Kidney epithelial cell (primary cell): ENCODE measurements at regions not wholly inside any gene's neighbourhood (a gene's known extent, or its start where the extent isn't known, plus 50 kb on each side); places are given as distances from the start of the nearest gene placed in this dataset.

ENCODE experiments used
- DNase-seq: peaks from one replicate; pipeline ENCODE4 v3.0.0-alpha.2; 2010; ENCODE audit warnings: low read depth
- H3K27me3 ChIP-seq: 2 replicates; pipeline ENCODE4 v1.6.0; 2011; ENCODE audit warnings: low read length; ENCODE audit not compliant: control insufficient read depth, insufficient read depth
- H3K36me3 ChIP-seq: 2 replicates; pipeline ENCODE4 v1.5.1; 2011; ENCODE audit warnings: low read length; ENCODE audit not compliant: control insufficient read depth, insufficient read depth
- H3K4me3 ChIP-seq: 2 replicates; pipeline ENCODE4 v1.5.1; 2011; ENCODE audit warnings: low read depth, mild to moderate bottlenecking, control low read depth, low read length
- CTCF ChIP-seq: IDR thresholded peaks from 2 replicates; pipeline ENCODE4 v1.5.1; 2011; ENCODE audit warnings: mild to moderate bottlenecking, moderate library complexity, low read length, control low read depth, inconsistent platforms; ENCODE audit not compliant: insufficient read depth, poor library complexity, severe bottlenecking

GRCh38 chr16:50909831-50910735 is 168.2 kb downstream of the CYLD start:
- H3K27me3 ChIP-seq = peaks cover 5% of the 10 kb centered on the region
- TF ChIP-seq CTCF = no peak
- DNase-seq = no peak
- no peak overlapping the region for H3K4me3 ChIP-seq
- no peaks in the 10 kb centered on the region for H3K36me3 ChIP-seq

- TF ChIP-seq CTCF = no peak
- DNase-seq = no peak
- Histone ChIP-seq H3K36me3 (no peaks in the 10 kb centered on the region), H3K27me3 (no peaks in the 10 kb centered on the region), H3K4me3 (no peak overlapping the region)
These were observed 166.6 kb downstream of the CYLD start for GRCh38 chr16:50908468-50908867.

GRCh38 chr16:50906454-50906853 is 164.6 kb downstream of the CYLD start:
- TF ChIP-seq CTCF = no peak
- no peak for DNase-seq
- Histone ChIP-seq H3K36me3 (no peaks in the 10 kb centered on the region), H3K4me3 (no peak overlapping the region), H3K27me3 (no peaks in the 10 kb centered on the region)

- TF ChIP-seq CTCF = no peak
- H3K27me3 ChIP-seq = no peaks in the 10 kb centered on the region
- no peaks in the 10 kb centered on the region for H3K36me3 ChIP-seq
- H3K4me3 ChIP-seq = no peak overlapping the region
- DNase-seq = no peak
These were observed 160.6 kb downstream of the CYLD start for GRCh38 chr16:50902457-50902856.

- no peak for DNase-seq
- Histone ChIP-seq H3K36me3 (no peaks in the 10 kb centered on the region), H3K27me3 (no peaks in the 10 kb centered on the region), H3K4me3 (no peak overlapping the region)
- no peak for TF ChIP-seq CTCF
These were observed 159.2 kb downstream of the CYLD start for GRCh38 chr16:50901062-50901461.
